ENCODE measurements at regions not wholly inside any gene's neighbourhood (a gene's known extent, or its start where the extent isn't known, plus 50 kb on each side); places are given as distances from the start of the nearest gene placed in this dataset.
A peak's percentile ranks its signal among the peaks of the same experiment; 100 is the strongest.

DNA sequence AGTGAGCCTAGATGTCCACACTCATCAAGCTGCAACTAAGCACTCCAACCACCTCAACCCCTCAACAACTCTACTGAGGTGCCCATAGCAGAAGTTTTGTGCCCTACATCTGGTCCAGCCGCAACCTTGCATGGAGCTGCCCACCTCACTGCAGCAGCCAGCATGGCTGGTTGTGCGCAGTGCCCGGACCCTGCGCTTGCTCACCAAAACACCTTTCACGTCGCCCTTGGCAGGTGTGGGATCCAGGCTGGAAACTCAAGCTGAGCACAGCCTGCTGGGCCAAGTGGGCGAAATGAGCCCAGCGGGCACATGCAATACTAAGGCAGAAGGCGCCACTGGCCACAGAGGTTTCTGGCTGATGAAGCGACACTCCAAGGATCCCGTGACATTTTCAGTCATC, 902.4 kb downstream of the TBC1D32 start:
- DNase-seq (peak in 1 of 3 donors; percentile 31), ATAC-seq (no peak)
- Histone ChIP-seq H3K4me3 (no peak overlapping the region), H3K9me3 (no peaks in the 10 kb centered on the region), H3K4me1 (ENCODE audit: low read depth) (no peaks in the 10 kb centered on the region), H3K36me3 (ENCODE audit: low read depth) (no peaks in the 10 kb centered on the region)
- TF ChIP-seq, protein P1, sequence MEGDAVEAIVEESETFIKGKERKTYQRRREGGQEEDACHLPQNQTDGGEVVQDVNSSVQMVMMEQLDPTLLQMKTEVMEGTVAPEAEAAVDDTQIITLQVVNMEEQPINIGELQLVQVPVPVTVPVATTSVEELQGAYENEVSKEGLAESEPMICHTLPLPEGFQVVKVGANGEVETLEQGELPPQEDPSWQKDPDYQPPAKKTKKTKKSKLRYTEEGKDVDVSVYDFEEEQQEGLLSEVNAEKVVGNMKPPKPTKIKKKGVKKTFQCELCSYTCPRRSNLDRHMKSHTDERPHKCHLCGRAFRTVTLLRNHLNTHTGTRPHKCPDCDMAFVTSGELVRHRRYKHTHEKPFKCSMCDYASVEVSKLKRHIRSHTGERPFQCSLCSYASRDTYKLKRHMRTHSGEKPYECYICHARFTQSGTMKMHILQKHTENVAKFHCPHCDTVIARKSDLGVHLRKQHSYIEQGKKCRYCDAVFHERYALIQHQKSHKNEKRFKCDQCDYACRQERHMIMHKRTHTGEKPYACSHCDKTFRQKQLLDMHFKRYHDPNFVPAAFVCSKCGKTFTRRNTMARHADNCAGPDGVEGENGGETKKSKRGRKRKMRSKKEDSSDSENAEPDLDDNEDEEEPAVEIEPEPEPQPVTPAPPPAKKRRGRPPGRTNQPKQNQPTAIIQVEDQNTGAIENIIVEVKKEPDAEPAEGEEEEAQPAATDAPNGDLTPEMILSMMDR (IDR thresholded peaks at IDR 0.05), result no peak
- intact Hi-C loops (cut with DNase I, micrococcal nuclease), result no loop called here

DNA sequence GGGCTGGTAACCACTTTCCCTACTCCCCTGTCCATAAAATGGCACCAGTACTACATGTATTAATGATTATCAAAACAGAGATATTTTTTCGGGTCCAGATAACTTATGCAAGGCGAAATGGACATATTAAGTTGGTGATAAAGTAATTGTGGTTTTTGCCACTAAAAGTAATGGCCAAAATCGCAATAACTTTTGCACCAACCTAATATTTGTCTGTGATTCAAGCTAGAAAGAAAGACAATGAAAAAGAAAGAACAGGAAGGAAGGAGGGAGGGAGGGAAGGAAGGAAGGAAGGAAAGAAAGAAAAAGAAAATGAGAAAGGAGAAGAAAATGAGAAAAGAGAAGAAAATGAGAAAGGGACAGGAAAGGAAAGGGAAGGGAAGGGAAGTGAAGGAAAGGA, 922.9 kb downstream of the TBC1D32 start:
- no peak for DNase-seq
- Histone ChIP-seq H3K36me3 (ENCODE audit: low read depth) (no peaks in the 10 kb centered on the region), H3K9me3 (no peaks in the 10 kb centered on the region), H3K4me3 (no peak overlapping the region), H3K4me1 (ENCODE audit: low read depth) (no peaks in the 10 kb centered on the region)
- intact Hi-C loops (cut with DNase I, micrococcal nuclease), result no loop called here
- TF ChIP-seq, protein P1 (IDR thresholded peaks at IDR 0.05), result no peak
- no peak for ATAC-seq

DNA sequence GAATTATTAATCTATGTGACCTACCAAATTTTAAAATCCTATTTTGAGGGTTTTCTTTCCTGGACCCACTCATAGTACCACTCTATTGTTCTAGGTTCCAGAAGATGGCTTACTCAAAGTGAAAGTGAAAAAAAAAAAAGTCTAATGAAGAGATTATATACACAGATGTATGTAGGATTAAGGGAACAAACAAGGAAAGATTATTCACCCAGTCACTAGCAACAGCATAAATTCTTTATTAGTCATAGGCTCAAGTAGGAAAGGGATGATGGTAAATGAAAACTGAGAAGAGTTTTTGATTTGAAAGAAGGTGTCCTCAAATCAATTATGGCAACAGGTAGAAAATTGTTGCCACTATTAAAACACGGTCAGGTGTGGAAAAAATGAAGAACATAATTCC, 923.7 kb downstream of the TBC1D32 start:
- ATAC-seq (no peak), DNase-seq (no peak)
- Histone ChIP-seq H3K4me3 (no peak overlapping the region), H3K36me3 (ENCODE audit: low read depth) (no peaks in the 10 kb centered on the region), H3K9me3 (no peaks in the 10 kb centered on the region), H3K4me1 (ENCODE audit: low read depth) (no peaks in the 10 kb centered on the region)
- intact Hi-C loops (cut with DNase I, micrococcal nuclease), result no loop called here
- TF ChIP-seq, protein P1 (IDR thresholded peaks at IDR 0.05), result no peak

DNA sequence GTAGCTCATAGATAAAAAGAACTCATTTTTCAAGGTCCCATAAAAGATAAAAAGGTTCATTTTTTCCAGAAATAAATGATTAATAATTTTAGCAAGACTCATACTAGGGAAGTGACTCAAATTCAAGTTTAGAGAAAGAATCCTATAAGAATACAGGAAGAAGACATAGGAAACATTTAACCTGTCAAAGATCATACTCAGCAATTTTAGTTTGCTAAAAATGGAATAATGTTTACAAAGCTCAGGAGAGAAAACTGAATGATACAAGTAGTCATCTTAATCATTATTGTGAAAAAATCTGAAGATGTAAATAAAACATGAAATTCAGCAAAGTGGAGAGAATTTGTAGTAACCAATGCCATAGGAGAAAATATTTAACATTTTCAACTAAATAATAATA, 926.6 kb downstream of the TBC1D32 start:
- DNase-seq, result no peak
- TF ChIP-seq, protein P1 (IDR thresholded peaks at IDR 0.05), result no peak
- Histone ChIP-seq H3K9me3 (no peaks in the 10 kb centered on the region), H3K4me1 (ENCODE audit: low read depth) (no peaks in the 10 kb centered on the region), H3K36me3 (ENCODE audit: low read depth) (no peaks in the 10 kb centered on the region), H3K4me3 (no peak overlapping the region)
- ATAC-seq, result no peak
- intact Hi-C loops (cut with DNase I, micrococcal nuclease), result no loop called here

DNA sequence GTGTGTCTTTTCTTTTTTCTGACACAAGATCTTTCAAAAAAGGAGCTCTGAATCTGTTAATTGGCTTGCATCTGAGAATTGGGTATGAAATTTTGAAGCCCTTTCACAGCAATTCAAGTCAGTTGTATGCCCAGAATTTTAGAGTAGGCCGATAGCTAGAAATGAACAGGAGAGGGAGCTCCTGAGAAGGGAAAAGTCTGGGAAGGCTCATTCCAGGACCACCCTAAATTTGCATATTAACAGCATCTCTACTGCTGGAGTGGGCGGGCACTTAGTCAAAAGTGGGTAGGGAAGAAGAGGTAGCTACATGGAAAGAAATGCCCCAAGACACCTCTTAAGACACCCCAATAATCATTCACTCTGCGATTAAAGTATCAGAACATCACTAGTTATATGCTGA, 928.3 kb downstream of the TBC1D32 start:
- intact Hi-C loops (cut with DNase I, micrococcal nuclease), result no loop called here
- no peaks in the 10 kb centered on the region for H3K4me1 ChIP-seq (ENCODE audit: low read depth)
- TF ChIP-seq, protein P1 (IDR thresholded peaks at IDR 0.05), result no peak
- no peak for DNase-seq
- H3K36me3 ChIP-seq (ENCODE audit: low read depth), result no peaks in the 10 kb centered on the region
- H3K4me3 ChIP-seq, result no peak overlapping the region
- no peak for ATAC-seq
- no peaks in the 10 kb centered on the region for H3K9me3 ChIP-seq

DNA sequence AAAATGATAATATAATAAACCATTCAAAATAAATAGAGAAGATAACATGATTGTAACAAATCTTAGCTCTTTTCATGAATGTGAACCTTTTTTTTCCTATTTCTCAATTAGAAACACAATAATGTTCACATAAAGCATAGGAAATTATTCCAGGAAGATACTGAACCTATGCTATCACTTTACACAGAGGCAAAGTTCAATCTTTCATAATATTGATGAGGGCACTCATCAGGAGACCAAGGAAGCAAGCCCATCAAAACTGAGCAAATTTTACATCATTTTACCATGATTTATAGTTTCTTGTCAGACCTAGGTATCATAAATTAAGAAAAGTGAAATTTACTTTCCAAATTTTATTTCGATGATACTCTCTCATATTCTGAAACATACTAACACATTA, 938.5 kb downstream of the TBC1D32 start:
- no peaks in the 10 kb centered on the region for H3K36me3 ChIP-seq (ENCODE audit: low read depth)

More for the DNA sequence above, 938.5 kb downstream of the TBC1D32 start:
- Histone ChIP-seq H3K9me3 (no peaks in the 10 kb centered on the region), H3K4me1 (ENCODE audit: low read depth) (no peaks in the 10 kb centered on the region), H3K4me3 (no peak overlapping the region)
- DNase-seq (no peak), ATAC-seq (no peak)
- TF ChIP-seq, protein P1 (IDR thresholded peaks at IDR 0.05), result no peak
- intact Hi-C loops (cut with DNase I, micrococcal nuclease), result no loop called here
